Breast epithelium (tissue), 4 donors: ENCODE measurements at regions not wholly inside any gene's neighbourhood (a gene's known extent, or its start where the extent isn't known, plus 50 kb on each side); places are given as distances from the start of the nearest gene placed in this dataset.

ENCODE experiments used
- DNase-seq, 2 donors: peaks; one replicate each; pipeline ENCODE4 v3.0.0-alpha.2; 2019; ENCODE audit warnings: low spot score in 2 of 2
- H3K27ac ChIP-seq, 2 donors: fragments of 200-600 bp; sonication (generic) in 1 of 2; one replicate each; pipeline ENCODE4 v1.5.1; 2016 to 2019; ENCODE audit warnings: mild to moderate bottlenecking in 1 of 2
- H3K27me3 ChIP-seq, 2 donors: fragments of 200-600 bp; sonication (generic) in 1 of 2; one replicate each; pipeline versions ENCODE4 v1.5.1 to v1.6.0; 2017 to 2019; ENCODE audit warnings: control low read depth in 1 of 2, mild to moderate bottlenecking in 1 of 2
- H3K36me3 ChIP-seq: fragments of 200-600 bp; one replicate; pipeline ENCODE4 v1.5.1; 2019
- H3K4me1 ChIP-seq, 2 donors: fragments of 200-600 bp; sonication (generic); one replicate each; pipeline ENCODE4 v1.5.1; 2016 to 2019; ENCODE audit warnings: control low read depth in 1 of 2
- H3K4me3 ChIP-seq, 3 donors: fragments of 200-600 bp; sonication (generic); 1 replicate in 2 of 3; 2 replicates in 1 of 3; pipeline ENCODE4 v1.5.1; 2016 to 2019; ENCODE audit warnings: mild to moderate bottlenecking in 3 of 3, moderate library complexity in 2 of 3
- H3K9me3 ChIP-seq, 2 donors: fragments of 200-600 bp; sonication (generic) in 1 of 2; one replicate each; pipeline ENCODE4 v1.5.1; 2016 to 2019; ENCODE audit warnings: control low read depth in 1 of 2
- POLR2A ChIP-seq: fragments of 450-650 bp; IDR thresholded peaks from one replicate; pipeline ENCODE4 v1.6.1; 2016; ENCODE audit warnings: antibody characterized with exemption, mild to moderate bottlenecking, moderate library complexity
- POLR2AphosphoS5 ChIP-seq, 3 donors: sonication (generic); formaldehyde crosslinking; IDR thresholded peaks; one replicate each; pipeline ENCODE4 v1.6.1; 2017; ENCODE audit warnings: antibody characterized with exemption in 3 of 3
- intact Hi-C: fragments of 100-400 bp; cut with DNase I; formaldehyde crosslinking; loops from one replicate; pipeline ENCODE4 v1.15.1; 2023; ENCODE audit warnings: low total_unique reads
- TF ChIP-seq, protein P1 (sequence below), 3 donors: fragments of 450-650 bp; IDR thresholded peaks; one replicate each; pipeline ENCODE4 v1.5.1; 2016 to 2017; ENCODE audit warnings: antibody characterized with exemption in 3 of 3, mild to moderate bottlenecking in 3 of 3, moderate library complexity in 3 of 3

- TF ChIP-seq POLR2AphosphoS5 (IDR thresholded peaks at IDR 0.05) (no peak), POLR2A (no peak)
- TF ChIP-seq, protein P1, sequence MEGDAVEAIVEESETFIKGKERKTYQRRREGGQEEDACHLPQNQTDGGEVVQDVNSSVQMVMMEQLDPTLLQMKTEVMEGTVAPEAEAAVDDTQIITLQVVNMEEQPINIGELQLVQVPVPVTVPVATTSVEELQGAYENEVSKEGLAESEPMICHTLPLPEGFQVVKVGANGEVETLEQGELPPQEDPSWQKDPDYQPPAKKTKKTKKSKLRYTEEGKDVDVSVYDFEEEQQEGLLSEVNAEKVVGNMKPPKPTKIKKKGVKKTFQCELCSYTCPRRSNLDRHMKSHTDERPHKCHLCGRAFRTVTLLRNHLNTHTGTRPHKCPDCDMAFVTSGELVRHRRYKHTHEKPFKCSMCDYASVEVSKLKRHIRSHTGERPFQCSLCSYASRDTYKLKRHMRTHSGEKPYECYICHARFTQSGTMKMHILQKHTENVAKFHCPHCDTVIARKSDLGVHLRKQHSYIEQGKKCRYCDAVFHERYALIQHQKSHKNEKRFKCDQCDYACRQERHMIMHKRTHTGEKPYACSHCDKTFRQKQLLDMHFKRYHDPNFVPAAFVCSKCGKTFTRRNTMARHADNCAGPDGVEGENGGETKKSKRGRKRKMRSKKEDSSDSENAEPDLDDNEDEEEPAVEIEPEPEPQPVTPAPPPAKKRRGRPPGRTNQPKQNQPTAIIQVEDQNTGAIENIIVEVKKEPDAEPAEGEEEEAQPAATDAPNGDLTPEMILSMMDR (IDR thresholded peaks at IDR 0.05) = no peak
- Histone ChIP-seq H3K9me3 (no peaks in the 10 kb centered on the region), H3K36me3 (no peaks in the 10 kb centered on the region), H3K4me1 (no peaks in the 10 kb centered on the region), H3K27ac (no peak overlapping the region), H3K27me3 (peaks cover 0 to 43% of the 10 kb centered on the region in 2 donors), H3K4me3 (no peak overlapping the region)
- DNase-seq = no peak
- intact Hi-C loops = no loop called here
Measured at GRCh38 chrX:13885591-13885990, 68.7 kb upstream of the GPM6B start.

GRCh38 chrX:13876652-13877051 is 59.8 kb upstream of the GPM6B start:
- intact Hi-C loops = no loop called here
- Histone ChIP-seq H3K27ac (peak overlapping the region in 1 of 2 donors; percentile 38), H3K4me1 (no peaks in the 10 kb centered on the region), H3K4me3 (no peak overlapping the region), H3K27me3 (peaks cover 0 to 55% of the 10 kb centered on the region in 2 donors), H3K9me3 (no peaks in the 10 kb centered on the region), H3K36me3 (no peaks in the 10 kb centered on the region)
- TF ChIP-seq, protein P1 (IDR thresholded peaks at IDR 0.05) = no peak
- TF ChIP-seq POLR2AphosphoS5 (IDR thresholded peaks at IDR 0.05) (no peak), POLR2A (no peak)
- DNase-seq = no peak

DNA sequence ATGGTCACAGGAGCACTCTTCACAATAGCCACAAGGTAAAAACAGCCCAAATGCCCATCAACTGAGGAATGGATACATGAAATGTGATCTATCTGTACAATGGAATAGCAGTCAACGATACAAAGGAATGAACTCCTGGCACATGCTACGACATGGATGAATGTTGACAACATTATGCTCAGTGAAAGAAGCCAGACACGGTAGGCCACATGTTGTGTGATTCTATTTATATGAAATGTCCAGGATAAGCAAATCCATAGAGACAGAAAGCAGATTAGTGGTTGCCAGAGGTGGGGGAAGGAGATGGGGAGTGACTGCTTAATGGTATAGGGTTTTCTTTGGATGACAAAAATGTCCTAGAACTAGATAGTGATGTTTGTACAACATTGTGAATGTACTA is 58.7 kb upstream of the GPM6B start:
- no peak overlapping the region for H3K27ac ChIP-seq
- H3K4me3 ChIP-seq = no peak overlapping the region
- H3K9me3 ChIP-seq = no peaks in the 10 kb centered on the region
- intact Hi-C loops = no loop called here
- no peaks in the 10 kb centered on the region for H3K36me3 ChIP-seq
- peaks cover 0 to 63% of the 10 kb centered on the region in 2 donors for H3K27me3 ChIP-seq
- H3K4me1 ChIP-seq = no peaks in the 10 kb centered on the region
- TF ChIP-seq, protein P1 (IDR thresholded peaks at IDR 0.05) = no peak
- TF ChIP-seq POLR2A (no peak), POLR2AphosphoS5 (IDR thresholded peaks at IDR 0.05) (no peak)
- no peak for DNase-seq

GRCh38 chrX:13868591-13868990 is 51.7 kb upstream of the GPM6B start:
- TF ChIP-seq POLR2AphosphoS5 (IDR thresholded peaks at IDR 0.05) = no peak
- TF ChIP-seq, protein P1 (IDR thresholded peaks at IDR 0.05) = no peak
- TF ChIP-seq POLR2A = no peak
- Histone ChIP-seq H3K27me3 (peaks cover 0 to 42% of the 10 kb centered on the region in 2 donors), H3K9me3 (no peaks in the 10 kb centered on the region), H3K4me1 (no peaks in the 10 kb centered on the region), H3K36me3 (no peaks in the 10 kb centered on the region), H3K4me3 (no peak overlapping the region), H3K27ac (no peak overlapping the region)
- no peak for DNase-seq
- intact Hi-C loops = no loop called here
